IPS DF 6.9 (cell line): ENCODE measurements at regions not wholly inside any gene's neighbourhood (a gene's known extent, or its start where the extent isn't known, plus 50 kb on each side); places are given as distances from the start of the nearest gene placed in this dataset.

Experiments
- DNase-seq: peaks from one replicate; pipeline ENCODE4 v3.0.0-alpha.2; 2013; ENCODE audit warnings: low read depth, low spot score
- H3K27ac ChIP-seq: one replicate; pipeline ENCODE4 v1.5.1; 2013; ENCODE audit warnings: low read length, control low read depth
- H3K27me3 ChIP-seq: 2 replicates; pipeline ENCODE4 v1.6.1; 2013; ENCODE audit warnings: mild to moderate bottlenecking, low read length; ENCODE audit not compliant: control insufficient read depth, insufficient read depth
- H3K36me3 ChIP-seq: 2 replicates; pipeline ENCODE4 v1.6.1; 2013; ENCODE audit warnings: low read length; ENCODE audit not compliant: control insufficient read depth, insufficient read depth
- H3K4me1 ChIP-seq: 2 replicates; pipeline ENCODE4 v1.6.1; 2013; ENCODE audit warnings: low read length; ENCODE audit not compliant: control insufficient read depth, insufficient read depth
- H3K4me3 ChIP-seq: 2 replicates; pipeline ENCODE4 v1.5.1; 2013; ENCODE audit warnings: mild to moderate bottlenecking, low read length
- H3K9me3 ChIP-seq: 2 replicates; pipeline ENCODE4 v1.6.1; 2013; ENCODE audit warnings: low read length, inconsistent platforms; ENCODE audit not compliant: control insufficient read depth, insufficient read depth
- WGBS: extraction: QIAGEN DNeasy Blood & Tissue Kit; methylation state at CpG from one replicate; pipeline ENCODE4 v1.1.7; 2013; ENCODE audit warnings: mixed read lengths, missing lambda C conversion rate; ENCODE audit not compliant: insufficient read length, insufficient coverage; 5-methylcytosine and 5-hydroxymethylcytosine counted together

- Histone ChIP-seq H3K9me3 (no peaks in the 10 kb centered on the region), H3K27ac (no peak overlapping the region), H3K36me3 (0 out of 2 replicates have a peak, but pooled peaks cover 2% of the 10 kb centered on the region), H3K4me1 (no peaks in the 10 kb centered on the region; the same call in 1 of the 2 replicates), H3K27me3 (no peaks in the 10 kb centered on the region), H3K4me3 (no peak overlapping the region)
- WGBS, result no CpG with 5 or more reads among the region's 3 CpGs
- DNase-seq, result no peak
These were observed 146.6 kb downstream of the GAS1 start for GRCh38 chr9:86800681-86801080.

GRCh38 chr9:86798966-86799365 lies 148.3 kb downstream of the GAS1 start:
- no peaks in the 10 kb centered on the region for H3K27me3 ChIP-seq

GRCh38 chr9:86796666-86797065 lies 150.6 kb downstream of the GAS1 start:
- no peaks in the 10 kb centered on the region for H3K36me3 ChIP-seq
- DNase-seq, result no peak
- H3K27me3 ChIP-seq, result no peaks in the 10 kb centered on the region
- no peaks in the 10 kb centered on the region for H3K9me3 ChIP-seq
- no CpG with 5 or more reads among the region's 2 CpGs for WGBS
- no peak overlapping the region for H3K4me3 ChIP-seq
- H3K27ac ChIP-seq, result no peak overlapping the region
- peaks cover 1% of the 10 kb centered on the region; the same call in 1 of the 2 replicates for H3K4me1 ChIP-seq

More at GRCh38 chr9:86798966-86799365, 148.3 kb downstream of the GAS1 start:
- WGBS, result no CpG with 5 or more reads among the region's 4 CpGs
- no peak overlapping the region for H3K4me3 ChIP-seq
- H3K27ac ChIP-seq, result no peak overlapping the region
- H3K9me3 ChIP-seq, result no peaks in the 10 kb centered on the region
- H3K4me1 ChIP-seq, result peaks cover 1% of the 10 kb centered on the region; the same call in 1 of the 2 replicates
- no peak for DNase-seq
- 0 out of 2 replicates have a peak, but pooled peaks cover 2% of the 10 kb centered on the region for H3K36me3 ChIP-seq

GRCh38 chr9:86795823-86796553 lies 151.3 kb downstream of the GAS1 start:
- Histone ChIP-seq H3K27me3 (no peaks in the 10 kb centered on the region), H3K27ac (no peak overlapping the region), H3K9me3 (no peaks in the 10 kb centered on the region), H3K36me3 (no peaks in the 10 kb centered on the region), H3K4me1 (peaks cover 1% of the 10 kb centered on the region; the same call in 1 of the 2 replicates), H3K4me3 (no peak overlapping the region)
- DNase-seq, result no peak
- WGBS, result no CpG with 5 or more reads among the region's 9 CpGs

- DNase-seq, result no peak
- Histone ChIP-seq H3K4me1 (0 out of 2 replicates have a peak, but pooled peaks cover 1% of the 10 kb centered on the region), H3K27ac (no peak overlapping the region), H3K4me3 (no peak overlapping the region), H3K27me3 (no peaks in the 10 kb centered on the region), H3K36me3 (no peaks in the 10 kb centered on the region), H3K9me3 (no peaks in the 10 kb centered on the region)
- WGBS, result no CpG with 5 or more reads among the region's 7 CpGs
These were observed 152.3 kb downstream of the GAS1 start for GRCh38 chr9:86795047-86795442.

GRCh38 chr9:86794391-86795046 lies 152.8 kb downstream of the GAS1 start:
- Histone ChIP-seq H3K4me1 (0 out of 2 replicates have a peak, but pooled peaks cover 1% of the 10 kb centered on the region), H3K27ac (no peak overlapping the region), H3K36me3 (no peaks in the 10 kb centered on the region), H3K27me3 (no peaks in the 10 kb centered on the region), H3K4me3 (no peak overlapping the region), H3K9me3 (no peaks in the 10 kb centered on the region)
- DNase-seq, result no peak
- WGBS, result no CpG with 5 or more reads among the region's 3 CpGs

- no CpG with 5 or more reads among the region's 3 CpGs for WGBS
- H3K36me3 ChIP-seq, result no peaks in the 10 kb centered on the region
- H3K27ac ChIP-seq, result no peak overlapping the region
- 0 out of 2 replicates have a peak, but pooled peaks cover 1% of the 10 kb centered on the region for H3K4me1 ChIP-seq
- DNase-seq, result no peak
- H3K27me3 ChIP-seq, result no peaks in the 10 kb centered on the region
- H3K4me3 ChIP-seq, result no peak overlapping the region
- H3K9me3 ChIP-seq, result no peaks in the 10 kb centered on the region
These were observed 155.2 kb downstream of the GAS1 start for GRCh38 chr9:86792136-86792535.

- 0 out of 2 replicates have a peak, but pooled peaks cover 1% of the 10 kb centered on the region for H3K4me1 ChIP-seq
- H3K4me3 ChIP-seq, result no peak overlapping the region
- WGBS, result no CpG with 5 or more reads among the region's 4 CpGs
These were observed 156.5 kb downstream of the GAS1 start for GRCh38 chr9:86790805-86791204.

GRCh38 chr9:86788456-86788855 lies 158.8 kb downstream of the GAS1 start:
- no peaks in the 10 kb centered on the region for H3K27me3 ChIP-seq
- no peak overlapping the region for H3K27ac ChIP-seq
- no peaks in the 10 kb centered on the region for H3K9me3 ChIP-seq
- WGBS, result no CpG with 5 or more reads among the region's 9 CpGs
- H3K4me1 ChIP-seq, result no peaks in the 10 kb centered on the region
- H3K36me3 ChIP-seq, result no peaks in the 10 kb centered on the region
- H3K4me3 ChIP-seq, result no peak overlapping the region
- DNase-seq, result no peak

More at GRCh38 chr9:86790805-86791204, 156.5 kb downstream of the GAS1 start:
- Histone ChIP-seq H3K36me3 (no peaks in the 10 kb centered on the region), H3K9me3 (no peaks in the 10 kb centered on the region), H3K27me3 (no peaks in the 10 kb centered on the region), H3K27ac (no peak overlapping the region)
- DNase-seq, result no peak

- WGBS, result 100% methylated on average over 1 of the region's 3 CpGs
- no peaks in the 10 kb centered on the region for H3K36me3 ChIP-seq
- H3K4me1 ChIP-seq, result no peaks in the 10 kb centered on the region
- no peaks in the 10 kb centered on the region for H3K9me3 ChIP-seq
- no peaks in the 10 kb centered on the region for H3K27me3 ChIP-seq
- H3K4me3 ChIP-seq, result no peak overlapping the region
- no peak overlapping the region for H3K27ac ChIP-seq
- DNase-seq, result no peak
These were observed 163.4 kb downstream of the GAS1 start for GRCh38 chr9:86783884-86784283.
